HCEC 1CT (cell line): ENCODE measurements at regions not wholly inside any gene's neighbourhood (a gene's known extent, or its start where the extent isn't known, plus 50 kb on each side); places are given as distances from the start of the nearest gene placed in this dataset.
A peak's percentile ranks its signal among the peaks of the same experiment; 100 is the strongest.

Experiments
- DNase-seq: peaks from one replicate; pipeline ENCODE4 v3.0.0-alpha.2; 2017

GRCh38 chr13:48761256-48761655, 107.5 kb downstream of the CYSLTR2 start:
- DNase-seq = peak; percentile 51

DNA sequence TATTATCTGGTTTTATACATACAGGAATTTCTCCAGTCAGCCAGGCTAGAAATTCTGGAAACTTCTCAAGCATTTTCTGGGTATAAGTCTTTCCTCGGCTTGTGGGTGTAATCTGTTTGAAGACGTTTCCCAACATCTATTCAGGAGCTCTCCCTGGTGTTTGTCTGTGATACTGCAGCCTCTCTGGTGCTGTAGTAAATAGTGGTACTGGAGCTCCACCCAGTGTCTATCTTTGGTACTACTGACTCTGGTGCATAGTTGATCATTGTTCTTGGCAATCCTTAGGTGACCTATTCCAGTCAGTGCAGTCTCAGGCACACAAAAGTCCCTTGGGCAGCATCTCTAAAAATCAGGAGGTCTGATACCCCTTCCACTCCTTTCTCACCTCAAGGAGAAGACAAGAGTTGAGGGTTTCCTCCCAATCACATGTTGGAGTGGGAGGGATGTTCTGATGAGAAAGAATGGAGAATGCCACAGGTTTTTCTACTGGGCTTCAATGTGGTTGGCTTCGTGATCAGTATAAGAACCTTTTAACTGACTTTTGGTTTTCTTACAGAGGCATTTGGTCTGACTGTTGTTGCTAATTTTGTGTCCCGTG, 115.5 kb downstream of the CYSLTR2 start:
- DNase-seq = peak; percentile 81

GRCh38 chr13:48770372-48770771, 116.6 kb downstream of the CYSLTR2 start:
- DNase-seq = no peak

- no peak for DNase-seq
These were observed 119.2 kb downstream of the CYSLTR2 start for GRCh38 chr13:48772908-48773307.

DNA sequence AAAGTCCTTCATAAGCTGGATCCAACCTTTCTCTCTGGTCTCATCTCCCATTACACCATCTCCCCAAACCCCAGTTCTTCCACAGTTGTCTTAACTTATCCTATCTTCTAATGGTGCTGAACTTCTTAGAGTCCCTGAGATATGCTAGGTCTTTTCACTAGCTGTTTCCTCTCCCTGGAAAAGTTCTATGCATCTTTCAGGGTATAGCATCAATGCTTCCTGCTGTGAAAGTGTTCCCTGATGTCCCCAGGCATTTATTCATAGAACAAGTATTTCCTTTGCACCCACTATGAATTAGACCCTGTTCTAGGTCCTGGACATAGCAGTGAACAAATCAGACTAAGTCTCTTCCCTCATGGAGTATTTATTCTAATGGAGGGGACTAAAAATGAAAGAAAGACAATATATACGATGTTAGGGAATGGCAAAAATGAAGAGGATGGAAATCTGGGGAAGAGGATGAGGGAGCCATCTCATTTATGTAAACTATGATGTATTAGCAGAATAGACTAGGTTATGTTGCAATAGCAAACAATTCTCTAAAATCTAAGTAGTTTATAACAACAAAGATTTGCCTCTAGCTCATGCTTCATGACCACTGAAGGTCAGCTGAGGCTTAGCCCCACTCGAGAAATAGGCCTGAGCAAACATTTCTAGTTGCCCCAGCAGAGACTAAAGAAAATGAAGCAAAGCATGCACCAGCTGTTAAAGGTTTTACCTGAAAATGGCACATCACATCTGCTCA, 120.0 kb downstream of the CYSLTR2 start:
- peak; percentile 45 for DNase-seq

GRCh38 chr13:48775285-48775684, 121.6 kb downstream of the CYSLTR2 start:
- DNase-seq = no peak

DNA sequence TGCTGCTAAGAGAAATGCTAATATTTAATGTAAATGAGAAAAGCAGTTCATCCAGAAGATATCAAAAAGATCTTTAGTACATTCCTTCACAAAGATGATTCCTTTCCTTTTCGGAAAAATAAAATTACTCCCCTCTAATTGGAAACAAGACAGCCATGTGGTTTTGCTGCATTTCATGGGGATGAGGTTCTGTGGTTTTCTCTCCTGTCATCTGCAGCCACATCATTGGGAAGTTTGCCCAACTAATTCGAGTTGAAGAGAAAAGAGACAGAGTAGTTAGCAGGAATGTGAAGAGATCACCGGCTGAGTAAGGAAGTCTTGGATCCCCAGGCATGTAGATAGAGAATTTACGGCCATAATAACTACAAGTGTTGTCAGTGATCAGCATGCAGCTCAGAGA, 122.1 kb downstream of the CYSLTR2 start:
- DNase-seq = peak; percentile 90

GRCh38 chr13:48776401-48776800, 122.7 kb downstream of the CYSLTR2 start:
- DNase-seq = peak; percentile 56

DNA sequence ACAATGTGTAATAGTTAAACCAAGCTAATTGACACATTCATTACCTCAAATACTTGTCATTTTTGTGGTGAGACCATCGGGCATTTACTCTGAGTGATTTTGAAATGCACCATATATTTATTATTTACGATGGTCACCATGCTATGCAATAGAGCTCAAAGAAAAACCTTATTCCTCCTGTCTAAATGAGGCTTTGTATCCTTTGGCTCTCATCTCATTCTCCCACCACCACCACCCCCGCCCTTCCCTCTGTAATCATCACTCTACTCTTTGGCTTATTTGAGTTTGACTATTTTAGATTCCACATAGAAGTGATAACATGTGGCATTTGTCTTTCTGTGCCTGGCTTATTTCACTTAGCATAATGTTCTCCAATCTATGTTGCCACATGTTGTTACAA, 124.9 kb downstream of the CYSLTR2 start:
- no peak for DNase-seq

DNA sequence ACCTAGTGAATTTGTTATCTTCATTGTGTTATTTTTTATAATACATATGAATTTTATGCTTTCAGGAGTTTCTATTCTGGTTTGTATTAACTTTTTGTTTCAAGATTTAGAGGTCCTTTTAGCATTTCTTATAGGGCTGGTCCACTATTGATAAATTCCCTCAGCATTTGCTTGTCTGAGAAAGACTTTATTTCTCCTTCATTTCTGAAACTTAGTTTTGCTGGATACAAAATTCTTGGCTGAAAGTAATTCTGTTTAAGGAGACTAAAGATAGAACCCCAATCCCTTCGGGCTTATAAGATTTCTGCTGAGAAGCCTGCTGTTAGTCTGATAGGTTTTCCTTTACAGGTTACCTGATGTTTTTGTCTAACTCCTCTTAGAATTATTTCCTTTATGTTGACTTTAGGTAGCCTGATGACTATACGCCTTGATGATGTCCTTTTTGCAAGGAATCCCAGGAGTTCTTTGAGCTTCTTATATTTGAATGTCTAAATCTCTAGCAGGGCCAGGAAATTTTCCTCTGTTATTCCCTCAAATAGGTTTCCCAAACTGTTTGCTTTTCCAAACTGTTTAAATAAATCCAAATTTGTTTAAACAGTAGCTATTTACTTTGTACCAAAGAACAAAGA, 127.1 kb downstream of the CYSLTR2 start:
- no peak for DNase-seq

DNA sequence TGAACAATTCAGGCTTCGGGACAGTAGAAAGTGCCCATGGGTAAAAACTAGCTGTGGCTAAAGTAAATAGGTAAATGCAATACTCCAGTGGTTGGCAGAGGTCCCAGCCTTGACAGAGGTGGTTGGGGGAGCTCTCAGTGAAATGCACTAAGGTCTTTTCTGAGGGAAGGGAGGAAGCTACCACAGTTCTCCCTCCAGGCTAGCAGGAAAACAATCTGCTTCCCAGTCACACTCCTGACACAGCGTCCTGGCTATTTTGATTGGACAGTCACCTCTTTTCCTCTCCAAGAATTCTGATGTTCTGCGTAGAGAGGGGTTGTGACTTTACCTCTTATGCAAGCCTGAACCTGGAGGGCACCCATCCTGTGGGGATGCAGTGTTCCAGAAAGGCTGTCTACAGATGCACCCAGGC, 128.7 kb downstream of the CYSLTR2 start:
- no peak for DNase-seq

DNA sequence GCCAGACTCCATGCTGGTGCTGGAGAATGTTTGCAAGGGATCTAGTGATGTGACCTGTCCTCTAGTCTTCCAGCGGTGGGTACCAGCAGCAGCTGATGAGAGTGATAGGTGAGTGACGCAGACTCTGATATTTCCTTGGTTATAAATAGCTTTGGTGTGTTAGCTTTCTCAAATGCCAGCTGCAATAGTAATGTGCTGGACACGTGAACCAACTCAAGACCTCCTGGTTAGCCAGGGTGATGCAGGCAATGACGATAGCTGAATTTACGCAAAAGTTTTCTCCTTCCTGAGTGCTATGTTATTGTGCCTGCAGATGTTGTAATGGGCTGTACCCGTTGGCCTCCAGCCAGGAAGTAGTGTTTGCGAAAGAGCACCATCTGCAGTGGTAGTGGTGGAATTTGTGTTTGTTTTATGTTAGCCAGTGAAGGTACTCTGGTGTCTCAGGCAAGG, 129.5 kb downstream of the CYSLTR2 start:
- peak; percentile 100 for DNase-seq

- no peak for DNase-seq
These were observed 130.0 kb downstream of the CYSLTR2 start for GRCh38 chr13:48783695-48784230.

DNA sequence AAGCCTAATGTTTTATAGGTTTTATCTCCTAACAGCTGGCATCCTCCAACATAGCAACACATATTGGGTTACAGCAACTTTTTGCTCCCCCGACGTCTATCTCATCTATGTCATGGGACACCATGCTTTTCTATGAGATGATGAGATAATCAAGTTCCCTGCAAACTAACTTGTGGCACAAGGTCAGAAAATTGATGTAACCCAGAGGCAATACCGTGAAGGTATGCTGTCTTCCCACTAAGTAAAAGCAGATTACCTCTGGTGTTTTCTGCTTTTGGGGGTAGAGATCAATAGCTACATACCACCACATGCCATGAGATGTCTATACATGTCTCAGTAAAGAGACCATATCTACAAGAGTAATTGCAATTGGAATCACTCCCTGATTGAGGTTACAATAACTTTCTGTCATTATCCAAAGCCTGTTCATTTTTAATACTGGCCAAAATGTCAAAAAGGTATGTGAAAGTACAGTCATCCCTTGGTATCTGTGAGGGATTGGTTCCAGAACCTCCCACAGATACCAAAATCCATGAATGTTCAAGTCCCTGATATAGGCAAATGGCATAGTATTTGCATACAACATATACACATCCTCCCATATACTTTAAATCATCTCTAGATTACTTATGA, 131.3 kb downstream of the CYSLTR2 start:
- no peak for DNase-seq

DNA sequence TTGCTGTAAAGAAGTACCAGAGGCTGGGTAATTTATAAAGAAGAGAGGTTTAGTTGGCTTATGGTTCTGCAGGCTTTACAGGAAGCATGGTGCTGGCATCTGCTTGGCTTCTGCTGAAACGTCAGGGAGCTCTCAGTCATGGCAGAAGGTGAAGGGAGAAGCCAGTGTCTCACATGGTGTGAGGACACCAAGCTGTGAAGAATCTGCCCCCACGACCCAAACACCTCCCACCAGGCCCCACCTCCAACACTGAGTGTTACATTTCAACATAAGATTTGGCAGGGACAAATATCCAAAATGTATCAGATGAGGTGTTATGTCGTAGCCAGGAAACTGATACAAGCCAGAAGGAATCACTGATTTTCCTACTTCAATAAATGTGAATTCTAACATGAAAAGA, 136.5 kb downstream of the CYSLTR2 start:
- no peak for DNase-seq

- no peak for DNase-seq
These were observed 137.2 kb downstream of the CYSLTR2 start for GRCh38 chr13:48790966-48791365.

- DNase-seq = no peak
These were observed 143.4 kb downstream of the CYSLTR2 start for GRCh38 chr13:48797127-48797526.

- DNase-seq = no peak
These were observed 144.0 kb downstream of the CYSLTR2 start for GRCh38 chr13:48797761-48798160.

DNA sequence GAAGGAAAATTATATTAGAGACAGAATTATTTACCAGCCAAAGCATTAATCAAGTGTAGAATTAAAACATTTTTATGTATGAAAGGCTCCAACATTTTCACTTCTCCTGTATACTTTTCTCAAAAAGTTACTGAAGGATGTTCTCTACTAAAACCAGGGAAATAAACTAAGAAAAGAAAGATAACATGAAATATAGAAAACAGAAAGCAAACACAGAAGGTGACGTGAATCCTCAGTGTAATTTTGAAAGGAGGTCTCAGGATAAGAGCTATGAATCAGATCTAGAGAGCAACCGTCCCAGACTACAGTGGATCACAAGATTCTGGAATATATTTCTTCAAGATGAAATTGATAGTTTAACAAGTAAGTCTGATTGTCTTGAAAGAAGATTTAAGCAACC, 144.5 kb downstream of the CYSLTR2 start:
- DNase-seq = no peak

DNA sequence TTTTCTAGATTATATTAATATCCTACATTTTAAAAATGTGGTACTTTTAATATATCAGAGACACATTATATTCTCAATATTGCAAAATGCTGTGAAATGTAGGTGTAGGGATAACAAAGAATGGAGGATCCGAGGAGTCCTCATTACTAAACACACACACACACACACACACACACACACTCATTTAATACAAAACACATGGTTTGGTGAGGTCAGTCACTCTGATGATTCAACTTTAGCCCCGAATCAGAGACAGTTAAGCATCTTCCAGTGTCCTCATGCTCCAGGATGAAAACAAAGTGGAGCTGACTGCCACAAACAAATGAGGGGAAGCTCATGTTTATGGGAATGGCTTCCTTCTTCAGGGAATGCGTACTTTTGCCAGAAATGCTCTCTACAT, 147.5 kb downstream of the CYSLTR2 start:
- DNase-seq = peak; percentile 87

DNA sequence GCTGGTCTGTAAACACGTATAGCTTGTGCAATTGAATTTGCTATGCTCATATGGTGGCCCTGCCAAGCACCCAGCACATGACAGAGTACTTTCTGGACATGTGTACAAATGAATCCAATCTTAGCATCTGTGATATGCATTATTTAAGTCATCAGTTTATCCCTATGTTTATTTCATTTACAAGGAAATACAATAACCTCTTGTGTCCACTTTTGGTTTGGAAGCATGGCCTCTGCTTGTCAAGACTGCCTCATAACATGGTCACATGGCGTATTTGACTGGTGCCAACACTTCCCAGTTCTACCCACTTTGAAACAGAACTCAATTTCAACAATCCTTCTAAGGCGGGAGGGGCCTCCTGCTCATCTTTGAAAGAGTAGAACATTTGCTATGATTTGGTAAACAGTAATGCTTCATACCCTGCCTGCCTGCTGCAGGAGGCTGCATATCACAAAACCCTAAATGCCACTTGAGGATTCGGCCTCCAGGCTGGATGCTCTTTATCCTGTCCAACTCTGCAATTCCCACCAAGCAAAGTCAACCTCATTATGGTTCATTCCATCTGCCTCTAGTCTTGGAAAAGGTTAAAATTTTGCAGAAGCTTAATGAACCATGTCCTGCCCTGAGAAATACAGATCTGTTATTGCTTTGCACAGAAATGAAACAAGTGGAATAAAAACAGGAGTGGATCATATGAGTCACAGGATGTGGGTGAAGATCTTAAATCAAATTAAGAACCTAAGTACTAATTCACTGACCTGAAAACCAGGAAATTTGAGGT, 151.3 kb downstream of the CYSLTR2 start:
- peak; percentile 61 for DNase-seq

GRCh38 chr13:48806522-48806921, 152.8 kb downstream of the CYSLTR2 start:
- no peak for DNase-seq

- DNase-seq = peak; percentile 69
These were observed 155.0 kb downstream of the CYSLTR2 start for GRCh38 chr13:48808683-48809082.
